GM21526 (cell line): ENCODE measurements at regions not wholly inside any gene's neighbourhood (a gene's known extent, or its start where the extent isn't known, plus 50 kb on each side); places are given as distances from the start of the nearest gene placed in this dataset.
"Not testable (repeated sequence)": the region's sequence is repeated elsewhere in the genome, so short reads cannot be mapped to it uniquely, and the experiment has no call there.

Experiments used
- ATAC-seq: cut with Tn5 transposase; IDR thresholded peaks from one replicate; pipeline ENCODE4 v1.9.1; 2021; ENCODE audit warnings: moderate library complexity; ENCODE audit not compliant: unreplicated experiment, low FRiP score

DNA sequence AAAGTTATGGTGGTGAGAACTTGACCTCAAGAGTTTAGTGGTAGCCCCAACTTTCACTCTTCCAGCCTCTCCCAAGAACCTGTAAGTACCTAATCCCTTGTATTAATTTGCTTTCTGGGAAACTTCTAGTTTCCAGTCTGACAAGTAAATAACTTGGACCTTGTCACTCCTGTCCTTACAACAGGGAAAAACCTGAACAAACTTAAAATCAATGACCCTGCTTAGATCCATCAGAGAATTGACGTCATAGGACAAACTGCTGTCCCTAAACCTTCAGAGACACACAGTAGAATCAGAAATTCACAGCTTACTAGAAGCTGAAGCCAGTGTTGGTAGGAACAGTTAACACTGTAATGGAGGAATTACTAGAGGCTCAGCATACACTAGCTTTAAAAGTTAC lies 60.0 kb upstream of the DCLK2 start:
- no peak for ATAC-seq

DNA sequence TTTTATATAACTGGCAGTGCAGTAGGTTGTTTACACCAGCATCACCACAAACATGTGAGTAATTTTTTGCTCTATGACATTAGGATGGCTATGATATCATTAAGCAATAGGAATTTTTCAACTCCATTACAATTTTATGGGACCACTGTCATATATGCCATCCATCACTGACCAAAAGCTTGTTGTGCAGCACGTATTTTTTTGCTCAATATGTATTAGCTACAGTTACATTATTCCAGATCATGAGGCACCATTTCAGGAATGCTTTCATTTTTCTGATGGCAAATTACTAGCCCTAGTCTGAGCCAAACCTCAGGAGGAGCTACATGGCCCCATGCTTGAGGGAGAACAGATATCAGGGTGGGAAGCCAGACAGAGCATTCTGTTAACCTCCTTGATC lies 56.8 kb upstream of the DCLK2 start:
- no peak for ATAC-seq

DNA sequence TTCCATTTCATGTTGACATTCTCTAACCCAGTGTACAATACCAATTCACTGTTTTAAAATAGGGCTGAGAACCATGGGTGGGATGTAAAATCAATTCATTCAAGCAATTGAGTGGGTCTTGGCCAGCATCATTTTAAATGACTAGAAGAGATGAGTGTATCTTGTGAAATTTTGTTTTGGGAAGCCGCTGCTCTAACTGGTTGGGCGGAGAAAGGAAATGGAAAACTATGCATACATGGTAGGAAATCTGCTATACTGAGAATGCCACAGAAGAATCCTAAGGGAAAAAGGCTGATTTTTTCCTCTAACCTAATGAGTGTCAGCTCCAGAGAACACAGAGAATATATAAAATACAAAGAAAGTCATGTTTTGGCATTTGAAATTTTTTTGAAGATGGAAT lies 54.8 kb upstream of the DCLK2 start:
- ATAC-seq = no peak

DNA sequence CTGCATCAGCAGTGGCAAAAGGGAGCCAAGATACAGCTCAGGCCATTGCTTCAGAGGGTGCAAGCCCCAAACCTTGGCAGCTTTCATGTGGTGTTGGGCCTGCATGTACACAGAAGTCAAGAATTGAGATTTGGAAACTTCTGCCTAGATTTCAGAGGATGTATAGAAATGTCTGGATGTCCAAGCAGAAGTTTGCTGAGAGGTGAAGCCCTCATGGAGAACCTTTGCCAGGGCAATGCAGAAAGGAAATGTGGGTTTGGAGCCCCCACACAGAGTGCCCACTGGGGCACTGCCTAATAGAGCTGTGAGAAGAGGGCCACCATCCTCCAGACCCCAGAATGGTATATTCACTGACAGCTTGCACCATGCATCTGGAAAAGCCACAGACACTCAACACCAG lies 51.3 kb upstream of the DCLK2 start:
- ATAC-seq = not testable (repeated sequence)
